GM12873 (cell line): ENCODE measurements at regions not wholly inside any gene's neighbourhood (a gene's known extent, or its start where the extent isn't known, plus 50 kb on each side); places are given as distances from the start of the nearest gene placed in this dataset.

Source experiments
- CTCF ChIP-seq: IDR thresholded peaks from 2 replicates; pipeline ENCODE4 v1.5.1; 2012; ENCODE audit warnings: low read depth, mild to moderate bottlenecking, moderate library complexity, low read length, control low read depth; ENCODE audit not compliant: insufficient read depth; ENCODE audit errors: missing control alignments

- TF ChIP-seq CTCF = no peak
Measured at GRCh38 chr5:142233083-142234032, 91.5 kb downstream of the SPRY4 start.

GRCh38 chr5:142225141-142225540 lies 99.7 kb downstream of the SPRY4 start:
- TF ChIP-seq CTCF = no peak

GRCh38 chr5:142222866-142223558 lies 101.8 kb downstream of the SPRY4 start:
- TF ChIP-seq CTCF = no peak

GRCh38 chr5:142222225-142222865 lies 102.5 kb downstream of the SPRY4 start:
- TF ChIP-seq CTCF = no peak

- no peak for TF ChIP-seq CTCF
Measured at GRCh38 chr5:142221091-142221860, 103.5 kb downstream of the SPRY4 start.

GRCh38 chr5:142219146-142219545 lies 105.7 kb downstream of the SPRY4 start:
- TF ChIP-seq CTCF = no peak
